ENCODE measurements at regions not wholly inside any gene's neighbourhood (a gene's known extent, or its start where the extent isn't known, plus 50 kb on each side); places are given as distances from the start of the nearest gene placed in this dataset.

- TF ChIP-seq CTCF (conservative IDR thresholded peaks at IDR 0.05 in 1 of 2, IDR thresholded peaks at IDR 0.05 in 1 of 2; ENCODE audit: extremely low read depth in 1 of 2, insufficient read depth in 1 of 2, low read depth in 1 of 2, low read length in 2 of 2) (no peak), EZH2 (IDR thresholded peaks at IDR 0.05; ENCODE audit: borderline replicate concordance, low read length) (no peak)
Measured at GRCh38 chr4:25524663-25525062, 131.0 kb upstream of the SLC34A2 start.
